Erythroblast (primary cell): ENCODE measurements at regions not wholly inside any gene's neighbourhood (a gene's known extent, or its start where the extent isn't known, plus 50 kb on each side); places are given as distances from the start of the nearest gene placed in this dataset.

ENCODE experiments used
- GATA1 ChIP-seq: IDR thresholded peaks from 2 replicates; pipeline ENCODE4 v1.6.1; 2011; ENCODE audit warnings: low read depth, mild to moderate bottlenecking, control low read depth, low read length, moderate library complexity
- POLR2A ChIP-seq: IDR thresholded peaks from 2 replicates; pipeline ENCODE4 v1.6.1; 2011; ENCODE audit warnings: mild to moderate bottlenecking, low read length

- TF ChIP-seq POLR2A (no peak), GATA1 (no peak)
These were observed 411.1 kb downstream of the CCER1 start for GRCh38 chr12:90543841-90544240.
